CD14-positive monocyte (primary cell): ENCODE measurements at regions not wholly inside any gene's neighbourhood (a gene's known extent, or its start where the extent isn't known, plus 50 kb on each side); places are given as distances from the start of the nearest gene placed in this dataset.

Experiments used
- DNase-seq, 3 donors: peaks; one replicate each; pipeline ENCODE4 v3.0.0-alpha.2; 2011 to 2022
- H2AFZ ChIP-seq: 2 replicates; pipeline ENCODE4 v1.6.0; 2012; ENCODE audit warnings: mild to moderate bottlenecking, low read depth, low read length, inconsistent platforms; ENCODE audit not compliant: insufficient read depth, poor library complexity, severe bottlenecking
- H3K27ac ChIP-seq, 2 donors: 1 replicate in 1 of 2; 2 replicates in 1 of 2; pipeline ENCODE4 v1.5.1; 2012 to 2013; ENCODE audit warnings: low read length in 2 of 2, control low read depth in 1 of 2, inconsistent platforms in 1 of 2, low read depth in 1 of 2, mild to moderate bottlenecking in 1 of 2
- H3K27me3 ChIP-seq, 2 donors: one replicate each; pipeline versions ENCODE4 v1.6.0 to v1.6.1; 2011 to 2013; ENCODE audit warnings: low read length in 2 of 2; ENCODE audit not compliant: control insufficient read depth in 2 of 2, insufficient read depth in 2 of 2
- H3K36me3 ChIP-seq, 2 donors: replicated peaks in 1 of 2; 1 replicate in 1 of 2; 2 replicates in 1 of 2; pipeline versions ENCODE4 v1.5.1 to v1.6.1; 2012 to 2013; ENCODE audit warnings: low read length in 2 of 2, control low read depth in 1 of 2, inconsistent platforms in 1 of 2, mild to moderate bottlenecking in 1 of 2; ENCODE audit not compliant: insufficient read depth in 2 of 2, control insufficient read depth in 1 of 2
- H3K4me1 ChIP-seq, 2 donors: 1 replicate in 1 of 2; 2 replicates in 1 of 2; pipeline versions ENCODE4 v1.5.1 to v1.6.1; 2012 to 2013; ENCODE audit warnings: low read length in 2 of 2, control low read depth in 1 of 2, inconsistent platforms in 1 of 2, mild to moderate bottlenecking in 1 of 2, moderate library complexity in 1 of 2; ENCODE audit not compliant: insufficient read depth in 2 of 2, control insufficient read depth in 1 of 2
- H3K4me2 ChIP-seq: replicated peaks from 2 replicates; pipeline ENCODE3; 2012; ENCODE audit warnings: low read length, moderate library complexity, mild to moderate bottlenecking; ENCODE audit not compliant: poor library complexity, severe bottlenecking; ENCODE audit errors: extremely low read depth
- H3K4me3 ChIP-seq, 3 experiments: fragments of 200-600 bp in 1 of 3; sonication (generic) in 1 of 3; replicated peaks in 1 of 3; 1 replicate in 2 of 3; 2 replicates in 1 of 3; pipeline ENCODE4 v1.5.1; 2011 to 2013; ENCODE audit warnings: low read length in 3 of 3, mild to moderate bottlenecking in 3 of 3, control low read depth in 2 of 3, low read depth in 2 of 3, inconsistent platforms in 1 of 3, moderate library complexity in 1 of 3
- H3K79me2 ChIP-seq: 2 replicates; pipeline ENCODE4 v1.6.0; 2012; ENCODE audit warnings: mild to moderate bottlenecking, control low read depth, inconsistent platforms, low read length, moderate library complexity; ENCODE audit not compliant: insufficient read depth
- H3K9ac ChIP-seq: 2 replicates; pipeline ENCODE4 v1.6.0; 2017; ENCODE audit warnings: low read length, mild to moderate bottlenecking; ENCODE audit not compliant: insufficient read depth, poor library complexity, severe bottlenecking
- H3K9me3 ChIP-seq, 2 donors: replicated peaks in 1 of 2; 1 replicate in 1 of 2; 2 replicates in 1 of 2; pipeline versions ENCODE4 v1.5.1 to v1.6.1; 2012 to 2013; ENCODE audit warnings: low read length in 2 of 2, control low read depth in 1 of 2; ENCODE audit not compliant: control insufficient read depth in 1 of 2, insufficient read depth in 1 of 2
- H4K20me1 ChIP-seq: 2 replicates; pipeline ENCODE4 v1.6.0; 2012; ENCODE audit warnings: mild to moderate bottlenecking, low read length, control low read depth, moderate library complexity; ENCODE audit not compliant: insufficient read depth
- H3K27ac Mint-ChIP-seq, 7 donors: one replicate each; pipeline ENCODE4 v1.8.0; 2020; ENCODE audit warnings: mild to moderate bottlenecking in 7 of 7, mixed read lengths in 7 of 7, moderate library complexity in 6 of 7, inconsistent platforms in 2 of 7
- H3K27me3 Mint-ChIP-seq, 3 donors: one replicate each; pipeline ENCODE4 v1.8.0; 2021 to 2022; ENCODE audit warnings: low read depth in 3 of 3, mild to moderate bottlenecking in 3 of 3, mixed read lengths in 3 of 3, moderate library complexity in 3 of 3, inconsistent platforms in 1 of 3
- H3K36me3 Mint-ChIP-seq, 2 donors: one replicate each; pipeline ENCODE4 v1.8.0; 2020; ENCODE audit warnings: mixed read lengths in 2 of 2, inconsistent platforms in 1 of 2, mild to moderate bottlenecking in 1 of 2
- H3K4me1 Mint-ChIP-seq: one replicate; pipeline ENCODE4 v1.8.0; 2020; ENCODE audit warnings: mild to moderate bottlenecking, mixed read lengths
- H3K4me3 Mint-ChIP-seq, 2 donors: one replicate each; pipeline ENCODE4 v1.8.0; 2020; ENCODE audit warnings: mild to moderate bottlenecking in 2 of 2, mixed read lengths in 2 of 2, moderate library complexity in 1 of 2
- H3K9me3 Mint-ChIP-seq, 7 donors: one replicate each; pipeline ENCODE4 v1.8.0; 2020 to 2022; ENCODE audit warnings: mixed read lengths in 7 of 7, mild to moderate bottlenecking in 6 of 7, moderate library complexity in 6 of 7, inconsistent platforms in 2 of 7
- WGBS: methylation state at CpG from one replicate; pipeline ENCODE4 v1.1.5; 2013; ENCODE audit warnings: missing lambda C conversion rate; ENCODE audit not compliant: insufficient coverage; 5-methylcytosine and 5-hydroxymethylcytosine counted together
- intact Hi-C, 2 donors: fragments of 100-400 bp; cut with micrococcal nuclease; formaldehyde crosslinking; loops; one replicate each; pipeline versions ENCODE4 v1.15.0 to v1.15.1; 2023
- TF ChIP-seq, protein P1 (sequence below): fragments of 200-600 bp; IDR thresholded peaks from one replicate; pipeline ENCODE4 v1.8.0; 2022; ENCODE audit warnings: antibody characterized with exemption, mild to moderate bottlenecking

DNA sequence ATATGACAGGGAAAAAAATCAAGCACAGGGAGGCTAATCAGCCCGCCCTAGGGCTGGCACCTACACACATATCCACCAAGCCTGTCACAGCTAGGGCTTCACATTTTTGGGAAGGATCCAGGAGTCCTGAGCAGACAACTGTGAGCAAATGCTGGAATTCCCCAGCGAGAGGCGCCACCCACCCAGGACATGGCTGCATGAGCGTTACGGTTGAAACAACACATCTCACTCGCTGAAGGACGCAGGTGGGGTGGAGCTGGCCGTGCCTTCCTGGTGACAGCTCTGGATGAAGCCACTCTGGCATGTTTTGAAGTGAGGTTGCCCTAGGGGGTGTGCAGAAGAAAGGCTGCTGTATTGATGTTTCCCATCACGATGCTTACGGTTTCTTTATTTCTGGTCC lies 315.1 kb upstream of the EEF2KMT start:
- WGBS = 9% methylated on average over 4 of the region's 10 CpGs
- intact Hi-C loops = no loop called here
- Histone ChIP-seq H2AFZ (no peak overlapping the region), H3K79me2 (no peaks in the 10 kb centered on the region), H3K4me3 (no peak overlapping the region), H3K4me2 (no peak overlapping the region), H3K9me3 (peaks cover 0 to 4% of the 10 kb centered on the region in 2 donors), H3K27me3 (no peaks in the 10 kb centered on the region), H4K20me1 (no peaks in the 10 kb centered on the region), H3K27ac (no peak overlapping the region), H3K9ac (no peak overlapping the region), H3K36me3 (no peaks in the 10 kb centered on the region), H3K4me1 (no peaks in the 10 kb centered on the region)
- Mint-ChIP-seq H3K4me3 (no peak overlapping the region), H3K4me1 (no peaks in the 10 kb centered on the region), H3K9me3 (peaks cover 0 to 9% (median 1%) of the 10 kb centered on the region in 7 donors), H3K36me3 (no peaks in the 10 kb centered on the region), H3K27ac (no peak overlapping the region), H3K27me3 (no peaks in the 10 kb centered on the region)
- TF ChIP-seq, protein P1, sequence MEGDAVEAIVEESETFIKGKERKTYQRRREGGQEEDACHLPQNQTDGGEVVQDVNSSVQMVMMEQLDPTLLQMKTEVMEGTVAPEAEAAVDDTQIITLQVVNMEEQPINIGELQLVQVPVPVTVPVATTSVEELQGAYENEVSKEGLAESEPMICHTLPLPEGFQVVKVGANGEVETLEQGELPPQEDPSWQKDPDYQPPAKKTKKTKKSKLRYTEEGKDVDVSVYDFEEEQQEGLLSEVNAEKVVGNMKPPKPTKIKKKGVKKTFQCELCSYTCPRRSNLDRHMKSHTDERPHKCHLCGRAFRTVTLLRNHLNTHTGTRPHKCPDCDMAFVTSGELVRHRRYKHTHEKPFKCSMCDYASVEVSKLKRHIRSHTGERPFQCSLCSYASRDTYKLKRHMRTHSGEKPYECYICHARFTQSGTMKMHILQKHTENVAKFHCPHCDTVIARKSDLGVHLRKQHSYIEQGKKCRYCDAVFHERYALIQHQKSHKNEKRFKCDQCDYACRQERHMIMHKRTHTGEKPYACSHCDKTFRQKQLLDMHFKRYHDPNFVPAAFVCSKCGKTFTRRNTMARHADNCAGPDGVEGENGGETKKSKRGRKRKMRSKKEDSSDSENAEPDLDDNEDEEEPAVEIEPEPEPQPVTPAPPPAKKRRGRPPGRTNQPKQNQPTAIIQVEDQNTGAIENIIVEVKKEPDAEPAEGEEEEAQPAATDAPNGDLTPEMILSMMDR = no peak
- DNase-seq = no peak

DNA sequence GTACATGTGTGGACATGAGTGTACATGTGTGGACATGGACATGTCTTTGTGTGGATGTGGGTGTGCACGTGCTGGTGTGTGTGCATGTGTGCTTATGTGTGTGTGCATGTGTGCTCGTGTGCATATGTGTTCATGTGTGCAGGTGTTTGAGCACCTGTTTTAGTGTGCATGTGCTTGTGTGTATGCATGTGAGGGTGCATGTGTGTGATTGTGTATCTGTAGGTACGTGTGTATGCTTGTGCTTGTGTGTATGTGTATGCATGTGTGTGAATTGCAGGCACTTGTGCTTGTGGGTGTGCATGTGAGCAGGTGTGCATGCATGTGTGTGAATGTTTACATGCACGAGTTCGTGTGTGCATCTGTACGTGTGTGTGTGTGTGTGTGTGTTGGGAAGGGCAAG lies 300.6 kb upstream of the EEF2KMT start:
- no peak overlapping the region for H3K4me3 ChIP-seq
- Mint-ChIP-seq H3K36me3 (no peaks in the 10 kb centered on the region), H3K4me3 (no peak overlapping the region), H3K4me1 (no peaks in the 10 kb centered on the region), H3K9me3 (peaks cover 0 to 9% (median 0%) of the 10 kb centered on the region in 7 donors), H3K27me3 (peaks cover 0 to 5% (median 0%) of the 10 kb centered on the region in 3 donors), H3K27ac (peak overlapping the region in 1 of 7 donors; percentile 1)
- no peaks in the 10 kb centered on the region for H3K79me2 ChIP-seq
- no peak overlapping the region for H3K9ac ChIP-seq
- H4K20me1 ChIP-seq = no peaks in the 10 kb centered on the region
- H3K4me2 ChIP-seq = no peak overlapping the region
- no peaks in the 10 kb centered on the region for H3K27me3 ChIP-seq
- no peak overlapping the region for H3K27ac ChIP-seq
- no peaks in the 10 kb centered on the region for H3K4me1 ChIP-seq
- WGBS = 84% methylated on average over 6 of the region's 6 CpGs
- H3K9me3 ChIP-seq = no peaks in the 10 kb centered on the region
- no peak overlapping the region for H2AFZ ChIP-seq
- TF ChIP-seq, protein P1 = no peak
- intact Hi-C loops = no loop called here
- DNase-seq = no peak
- no peaks in the 10 kb centered on the region for H3K36me3 ChIP-seq
